ENCODE measurements at regions not wholly inside any gene's neighbourhood (a gene's known extent, or its start where the extent isn't known, plus 50 kb on each side); places are given as distances from the start of the nearest gene placed in this dataset.
"Not testable (repeated sequence)": the region's sequence is repeated elsewhere in the genome, so short reads cannot be mapped to it uniquely, and the experiment has no call there.

DNA sequence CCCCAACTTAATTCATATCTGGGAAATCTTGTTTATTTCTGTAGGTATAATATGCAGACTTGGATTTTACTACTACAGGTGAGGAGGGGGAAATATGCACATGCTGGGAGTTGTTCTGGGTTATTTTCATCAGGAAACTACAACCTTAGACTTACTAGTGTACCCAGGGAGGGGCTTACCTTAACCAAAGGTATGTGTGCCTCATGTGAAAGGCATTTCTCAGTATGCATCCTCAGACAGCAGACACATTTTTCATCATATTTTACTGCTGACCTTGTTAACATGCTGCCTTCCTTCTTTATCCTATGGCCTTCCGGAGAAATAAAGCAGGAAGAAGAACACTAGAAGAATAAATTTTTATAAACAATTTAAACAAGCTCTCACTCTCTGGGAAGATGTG is 214.9 kb downstream of the SPANXN4 start:
- TF ChIP-seq, protein P1, sequence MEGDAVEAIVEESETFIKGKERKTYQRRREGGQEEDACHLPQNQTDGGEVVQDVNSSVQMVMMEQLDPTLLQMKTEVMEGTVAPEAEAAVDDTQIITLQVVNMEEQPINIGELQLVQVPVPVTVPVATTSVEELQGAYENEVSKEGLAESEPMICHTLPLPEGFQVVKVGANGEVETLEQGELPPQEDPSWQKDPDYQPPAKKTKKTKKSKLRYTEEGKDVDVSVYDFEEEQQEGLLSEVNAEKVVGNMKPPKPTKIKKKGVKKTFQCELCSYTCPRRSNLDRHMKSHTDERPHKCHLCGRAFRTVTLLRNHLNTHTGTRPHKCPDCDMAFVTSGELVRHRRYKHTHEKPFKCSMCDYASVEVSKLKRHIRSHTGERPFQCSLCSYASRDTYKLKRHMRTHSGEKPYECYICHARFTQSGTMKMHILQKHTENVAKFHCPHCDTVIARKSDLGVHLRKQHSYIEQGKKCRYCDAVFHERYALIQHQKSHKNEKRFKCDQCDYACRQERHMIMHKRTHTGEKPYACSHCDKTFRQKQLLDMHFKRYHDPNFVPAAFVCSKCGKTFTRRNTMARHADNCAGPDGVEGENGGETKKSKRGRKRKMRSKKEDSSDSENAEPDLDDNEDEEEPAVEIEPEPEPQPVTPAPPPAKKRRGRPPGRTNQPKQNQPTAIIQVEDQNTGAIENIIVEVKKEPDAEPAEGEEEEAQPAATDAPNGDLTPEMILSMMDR (IDR thresholded peaks at IDR 0.05) = no peak
- intact Hi-C loops (cut with DNase I) = no loop called here
- Histone ChIP-seq H3K4me3 (no peak overlapping the region), H3K27ac (no peak overlapping the region), H3K36me3 (ENCODE audit: insufficient read depth in 1 of 2, low read depth in 1 of 2) (no peaks in the 10 kb centered on the region), H3K4me1 (no peaks in the 10 kb centered on the region), H3K27me3 (ENCODE audit: insufficient read depth in 3 of 3, low read length in 2 of 3) (no peaks in the 10 kb centered on the region), H3K9me3 (no peaks in the 10 kb centered on the region)
- ATAC-seq (no peak), DNase-seq (no peak)
- WGBS, 3 donors = 62 to 95% (median 78%) methylated on average over 1 of the region's 1 CpG

DNA sequence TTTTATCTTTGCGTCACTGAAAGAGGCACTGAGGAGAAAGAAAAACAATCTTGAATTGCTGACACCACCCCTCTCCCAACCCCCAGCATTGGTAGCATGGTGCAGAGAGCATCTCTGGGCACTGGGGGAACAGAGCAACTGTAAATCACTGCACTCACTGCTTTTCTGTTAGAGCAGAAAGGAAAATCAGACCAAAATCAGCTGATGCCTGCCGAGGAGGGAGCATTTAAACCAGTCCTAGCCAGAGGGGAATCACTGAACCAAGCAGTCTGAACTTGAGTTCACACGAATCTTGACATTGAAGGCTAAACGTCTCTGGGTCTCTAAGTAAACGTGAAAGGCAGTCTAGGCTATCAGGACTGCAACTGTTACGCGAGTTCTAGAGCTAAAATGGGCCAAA is 205.8 kb downstream of the SPANXN4 start:
- no peak overlapping the region for H3K27ac ChIP-seq
- no peaks in the 10 kb centered on the region for H3K36me3 ChIP-seq (ENCODE audit: insufficient read depth in 1 of 2, low read depth in 1 of 2)
- no peaks in the 10 kb centered on the region for H3K27me3 ChIP-seq (ENCODE audit: insufficient read depth in 3 of 3, low read length in 2 of 3)
- no peak overlapping the region for H3K4me3 ChIP-seq
- TF ChIP-seq, protein P1 (IDR thresholded peaks at IDR 0.05) = no peak
- intact Hi-C loops (cut with DNase I) = no loop called here
- DNase-seq (no peak), ATAC-seq (no peak)
- WGBS, 3 donors = 67 to 78% (median 73%) methylated on average over 7 of the region's 7 CpGs
- no peaks in the 10 kb centered on the region for H3K4me1 ChIP-seq
- no peaks in the 10 kb centered on the region for H3K9me3 ChIP-seq

DNA sequence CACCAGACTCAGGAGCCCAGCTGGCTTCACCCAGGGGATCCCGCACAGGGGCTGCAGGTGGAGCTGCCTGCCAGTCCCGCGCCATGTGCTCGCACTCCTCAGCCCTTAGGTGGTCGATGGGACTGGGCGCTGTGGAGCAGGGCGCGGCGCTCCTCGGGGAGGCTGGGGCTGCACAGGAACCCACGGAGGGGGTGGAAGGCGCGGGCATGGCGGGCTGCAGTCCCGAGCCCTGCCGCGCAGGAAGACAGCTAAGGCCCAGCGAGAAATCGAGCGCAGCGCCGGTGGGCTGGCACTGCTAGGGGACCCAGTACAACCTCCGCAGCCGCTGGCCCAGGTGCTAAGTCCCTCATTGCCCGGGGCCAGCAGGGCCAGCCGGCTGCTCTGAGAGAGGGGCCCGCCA is 202.9 kb downstream of the SPANXN4 start:
- H3K36me3 ChIP-seq (ENCODE audit: insufficient read depth in 1 of 2, low read depth in 1 of 2); H3K9me3 ChIP-seq; H3K4me1 ChIP-seq; intact Hi-C loops (cut with DNase I); H3K27me3 ChIP-seq (ENCODE audit: insufficient read depth in 3 of 3, low read length in 2 of 3); DNase-seq; H3K4me3 ChIP-seq; ATAC-seq; H3K27ac ChIP-seq: not testable (repeated sequence)
- WGBS, 3 donors = 93% methylated on average over 4 to 27 of the region's 27 CpGs

DNA sequence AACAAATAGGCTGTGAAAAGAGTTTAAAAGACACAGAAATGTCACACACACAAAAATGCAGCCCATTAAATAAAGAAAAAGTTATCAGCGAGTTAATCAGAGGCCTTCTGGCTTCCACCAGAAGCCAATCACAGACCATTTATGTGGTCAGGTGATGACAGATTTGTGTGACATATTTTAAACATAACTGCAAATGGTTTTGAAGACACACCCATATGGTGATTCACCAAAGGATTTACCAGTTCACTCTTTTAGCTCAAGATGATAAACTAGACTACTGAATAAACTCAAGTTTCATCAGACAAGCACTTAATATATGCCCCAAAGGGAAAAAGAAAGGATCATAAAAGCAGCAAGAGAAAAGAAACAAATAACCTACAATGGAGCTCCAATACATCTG is 181.2 kb downstream of the SPANXN4 start:
- Histone ChIP-seq H3K9me3 (peaks cover 4% of the 10 kb centered on the region), H3K4me3 (no peak overlapping the region), H3K27ac (no peak overlapping the region), H3K4me1 (no peaks in the 10 kb centered on the region), H3K27me3 (ENCODE audit: insufficient read depth in 3 of 3, low read length in 2 of 3) (no peaks in the 10 kb centered on the region), H3K36me3 (ENCODE audit: insufficient read depth in 1 of 2, low read depth in 1 of 2) (no peaks in the 10 kb centered on the region)
- intact Hi-C loops (cut with DNase I) = no loop called here
- no peak for ATAC-seq
- DNase-seq = no peak
- TF ChIP-seq, protein P1 (IDR thresholded peaks at IDR 0.05) = no peak
- 27 to 67% (median 63%) methylated on average over 1 of the region's 1 CpG for WGBS, 3 donors

DNA sequence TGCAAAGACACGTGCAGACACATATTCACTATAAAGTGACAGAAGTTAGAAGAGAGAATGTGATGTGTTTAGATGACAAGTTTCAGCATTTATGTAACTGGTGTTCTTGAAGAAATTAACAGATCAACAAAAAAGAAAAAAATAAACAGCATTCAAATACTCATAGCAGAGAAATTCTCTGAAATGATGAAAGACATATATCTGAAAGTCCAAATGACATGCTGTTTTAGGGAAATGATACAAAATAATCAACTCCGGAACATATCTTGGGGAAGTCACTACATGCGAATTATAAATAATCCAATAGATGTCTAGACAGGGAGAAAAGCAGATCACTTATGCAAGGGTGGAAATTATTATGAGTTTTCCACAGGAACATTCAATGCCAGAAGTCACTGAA is 146.0 kb downstream of the SPANXN4 start:
- WGBS, 3 donors = 73 to 91% (median 85%) methylated on average over 3 of the region's 3 CpGs
- intact Hi-C loops (cut with DNase I) = no loop called here
- H3K36me3 ChIP-seq (ENCODE audit: insufficient read depth in 1 of 2, low read depth in 1 of 2) = no peaks in the 10 kb centered on the region
- no peaks in the 10 kb centered on the region for H3K27me3 ChIP-seq (ENCODE audit: insufficient read depth in 3 of 3, low read length in 2 of 3)
- no peak overlapping the region for H3K27ac ChIP-seq
- no peak for DNase-seq
- no peaks in the 10 kb centered on the region for H3K9me3 ChIP-seq
- no peak overlapping the region for H3K4me3 ChIP-seq
- H3K4me1 ChIP-seq = no peaks in the 10 kb centered on the region
- TF ChIP-seq, protein P1 (IDR thresholded peaks at IDR 0.05) = no peak
- no peak for ATAC-seq
